ENCODE measurements at regions not wholly inside any gene's neighbourhood (a gene's known extent, or its start where the extent isn't known, plus 50 kb on each side); places are given as distances from the start of the nearest gene placed in this dataset.
A peak's percentile ranks its signal among the peaks of the same experiment; 100 is the strongest.

DNA sequence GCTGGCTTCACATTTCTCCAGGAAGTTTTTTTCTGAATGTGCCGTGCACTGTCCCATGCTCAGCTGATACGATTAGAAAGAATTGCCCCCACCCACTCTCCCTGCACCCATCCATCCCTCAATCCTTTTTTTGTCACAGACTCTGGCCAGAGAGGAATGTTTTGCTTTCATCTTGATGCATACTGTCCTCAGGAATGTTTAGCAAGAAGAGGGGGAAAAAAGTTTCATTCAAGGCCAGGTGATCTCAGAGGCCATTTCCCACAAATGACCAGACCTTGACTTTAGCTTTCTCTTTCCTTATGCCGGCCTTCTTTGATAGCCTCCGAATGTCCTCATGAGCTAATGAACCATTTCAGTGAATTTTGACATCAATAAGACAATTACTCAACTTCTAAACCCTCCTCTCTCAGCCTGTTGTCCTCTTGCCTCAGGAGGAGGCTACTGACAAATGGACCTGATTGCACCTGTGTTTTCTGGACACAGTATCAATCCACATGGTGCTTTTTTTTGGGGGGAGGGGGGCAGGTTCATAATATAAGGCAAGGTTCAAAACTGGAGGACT, 105.0 kb upstream of the KLF6 start:
- no peak overlapping the region for H2AFZ ChIP-seq (ENCODE audit: low read length)
- H3K4ac ChIP-seq (ENCODE audit: low read depth, low read length), result no peak overlapping the region
- H4K5ac ChIP-seq (ENCODE audit: insufficient read length, low read depth, low read length), result no peak overlapping the region
- no CpG with 5 or more reads among the region's 4 CpGs for WGBS (ENCODE audit: extremely low coverage, insufficient read length, low lambda C conversion rate)
- no peak overlapping the region for H3K9ac ChIP-seq (ENCODE audit: extremely low read depth, insufficient read length, low read length)
- no peak overlapping the region for H3K56ac ChIP-seq (ENCODE audit: insufficient read length, low read depth, low read length)
- no peak overlapping the region for H4K8ac ChIP-seq (replicated peaks; ENCODE audit: insufficient read length, low read depth, low read length)
- no peak overlapping the region for H3K14ac ChIP-seq (ENCODE audit: insufficient read depth, low read length)
- no peak for DNase-seq
- H2BK15ac ChIP-seq (ENCODE audit: low read depth, low read length), result no peak overlapping the region
- H3K27ac ChIP-seq (ENCODE audit: insufficient read length, low read depth, low read length), result no peak overlapping the region
- H4K91ac ChIP-seq (ENCODE audit: insufficient read length, low read depth, low read length), result no peak overlapping the region
- no peaks in the 10 kb centered on the region for H3K23me2 ChIP-seq (ENCODE audit: insufficient read length, low read depth, low read length, poor library complexity, severe bottlenecking)
- peaks cover 4% of the 10 kb centered on the region; the same call in 1 of the 2 replicates for H3K4me1 ChIP-seq (ENCODE audit: insufficient read depth, low read length)
- H2BK20ac ChIP-seq (ENCODE audit: low read depth, low read length, poor library complexity, severe bottlenecking), result no peak overlapping the region
- no peaks in the 10 kb centered on the region for H3K36me3 Mint-ChIP-seq (ENCODE audit: insufficient read depth in 1 of 3, low read depth in 3 of 3)
- H3K27ac Mint-ChIP-seq, result peak overlapping the region; percentile 46 to 96 (median 67); a peak in 6 of 7 replicates
- H3K9me3 Mint-ChIP-seq, result no peaks in the 10 kb centered on the region
- no peak overlapping the region for H2BK120ac ChIP-seq (ENCODE audit: low read depth, low read length, poor library complexity, severe bottlenecking)
- TF ChIP-seq, protein P1, sequence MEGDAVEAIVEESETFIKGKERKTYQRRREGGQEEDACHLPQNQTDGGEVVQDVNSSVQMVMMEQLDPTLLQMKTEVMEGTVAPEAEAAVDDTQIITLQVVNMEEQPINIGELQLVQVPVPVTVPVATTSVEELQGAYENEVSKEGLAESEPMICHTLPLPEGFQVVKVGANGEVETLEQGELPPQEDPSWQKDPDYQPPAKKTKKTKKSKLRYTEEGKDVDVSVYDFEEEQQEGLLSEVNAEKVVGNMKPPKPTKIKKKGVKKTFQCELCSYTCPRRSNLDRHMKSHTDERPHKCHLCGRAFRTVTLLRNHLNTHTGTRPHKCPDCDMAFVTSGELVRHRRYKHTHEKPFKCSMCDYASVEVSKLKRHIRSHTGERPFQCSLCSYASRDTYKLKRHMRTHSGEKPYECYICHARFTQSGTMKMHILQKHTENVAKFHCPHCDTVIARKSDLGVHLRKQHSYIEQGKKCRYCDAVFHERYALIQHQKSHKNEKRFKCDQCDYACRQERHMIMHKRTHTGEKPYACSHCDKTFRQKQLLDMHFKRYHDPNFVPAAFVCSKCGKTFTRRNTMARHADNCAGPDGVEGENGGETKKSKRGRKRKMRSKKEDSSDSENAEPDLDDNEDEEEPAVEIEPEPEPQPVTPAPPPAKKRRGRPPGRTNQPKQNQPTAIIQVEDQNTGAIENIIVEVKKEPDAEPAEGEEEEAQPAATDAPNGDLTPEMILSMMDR (conservative IDR thresholded peaks at IDR 0.05), result no peak
- peaks cover 52 to 56% of the 10 kb centered on the region in 2 experiments for H3K4me1 Mint-ChIP-seq
- H3K23ac ChIP-seq (ENCODE audit: insufficient read length, low read depth, low read length), result no peak overlapping the region
- H3K4me2 ChIP-seq (ENCODE audit: insufficient read depth, insufficient read length, low read length), result no peak overlapping the region
- no peaks in the 10 kb centered on the region for H4K20me1 ChIP-seq (ENCODE audit: control insufficient read depth, insufficient read depth, insufficient read length)
- no peak overlapping the region for H3T11ph ChIP-seq (ENCODE audit: low read length)
- H3K27me3 Mint-ChIP-seq (ENCODE audit: low read depth), result no peaks in the 10 kb centered on the region; the same call in 1 of the 2 replicates
- no peaks in the 10 kb centered on the region for H3K79me2 ChIP-seq (ENCODE audit: insufficient read depth, low read length)
- no peak overlapping the region for H3K4me3 Mint-ChIP-seq
- H3K18ac ChIP-seq (ENCODE audit: insufficient read length, low read depth, low read length), result no peak overlapping the region
- H2BK5ac ChIP-seq (ENCODE audit: insufficient read length, low read length), result no peak overlapping the region
- H2AK5ac ChIP-seq (ENCODE audit: insufficient read length, low read length), result no peak overlapping the region
- no peaks in the 10 kb centered on the region for H3K79me1 ChIP-seq (ENCODE audit: insufficient read depth, low read depth, low read length, poor library complexity, severe bottlenecking)
- no peaks in the 10 kb centered on the region for H3K9me3 ChIP-seq (ENCODE audit: control insufficient read depth, low read depth, low read length)
- H2BK12ac ChIP-seq (ENCODE audit: insufficient read length, low read depth, low read length), result no peak overlapping the region
- H3K27me3 ChIP-seq (ENCODE audit: insufficient read depth, low read length), result no peaks in the 10 kb centered on the region
